Caco-2 (cell line): ENCODE measurements at regions not wholly inside any gene's neighbourhood (a gene's known extent, or its start where the extent isn't known, plus 50 kb on each side); places are given as distances from the start of the nearest gene placed in this dataset.
A peak's percentile ranks its signal among the peaks of the same experiment; 100 is the strongest.

Experiments used
- BruUV-seq: library from RNA; stranded (reverse); fragments of 400-500 nt; replicated peaks from 2 replicates; lab custom pipeline; 2021; lab: Mats Ljungman, UMichigan
- CTCF ChIA-PET: fragments of 300-600 bp; sonication (Branson Sonifier 250); formaldehyde crosslinking; loops from one replicate; lab custom pipeline; 2022; ENCODE audit warnings: antibody characterized with exemption; lab: Charles Lee
- POLR2A ChIA-PET: fragments of 300-600 bp; sonication (Branson Sonifier 250); formaldehyde crosslinking; loops from one replicate; lab custom pipeline; 2022; ENCODE audit warnings: antibody characterized with exemption; lab: Charles Lee
- DNase-seq, 2 experiments: peaks; one replicate each; pipeline versions ENCODE4 v3.0.0 to v3.0.0-alpha.2; 2020 to 2022
- H3K27me3 ChIP-seq: replicated peaks from 2 replicates; pipeline ENCODE4 v1.6.0; 2011; ENCODE audit warnings: low read length; ENCODE audit not compliant: control insufficient read depth, insufficient read depth
- H3K36me3 ChIP-seq: 2 replicates; pipeline ENCODE4 v1.5.1; 2011; ENCODE audit warnings: low read length; ENCODE audit not compliant: control insufficient read depth, insufficient read depth
- H3K4me1 ChIP-seq: fragments of 250-450 bp; sonication (Bioruptor Pico); 2 replicates; pipeline ENCODE4 v1.5.1; 2020; ENCODE audit warnings: mild to moderate bottlenecking
- H3K4me3 ChIP-seq: 2 replicates; pipeline ENCODE4 v1.5.1; 2011; ENCODE audit warnings: low read depth, mild to moderate bottlenecking, control low read depth, low read length
- H3K9me3 ChIP-seq: fragments of 250-450 bp; sonication (Bioruptor Pico); 2 replicates; pipeline ENCODE4 v1.5.1; 2020; ENCODE audit warnings: mild to moderate bottlenecking, moderate library complexity
- H3K27ac Mint-ChIP-seq: one replicate; pipeline ENCODE4 v1.8.0; 2022; ENCODE audit warnings: mixed read lengths; ENCODE audit not compliant: unreplicated experiment
- H3K27me3 Mint-ChIP-seq: one replicate; pipeline ENCODE4 v1.8.0; 2022; ENCODE audit warnings: mixed read lengths; ENCODE audit not compliant: insufficient read depth, unreplicated experiment
- H3K36me3 Mint-ChIP-seq: one replicate; pipeline ENCODE4 v1.8.0; 2022; ENCODE audit warnings: mild to moderate bottlenecking, mixed read lengths; ENCODE audit not compliant: insufficient read depth, unreplicated experiment
- H3K4me1 Mint-ChIP-seq: one replicate; pipeline ENCODE4 v1.8.0; 2022; ENCODE audit warnings: low read depth, mixed read lengths; ENCODE audit not compliant: unreplicated experiment
- H3K4me3 Mint-ChIP-seq: one replicate; pipeline ENCODE4 v1.8.0; 2022; ENCODE audit warnings: mild to moderate bottlenecking, moderate library complexity, mixed read lengths; ENCODE audit not compliant: unreplicated experiment
- H3K9me3 Mint-ChIP-seq: one replicate; pipeline ENCODE4 v1.8.0; 2022; ENCODE audit warnings: mixed read lengths; ENCODE audit not compliant: unreplicated experiment
- CTCF ChIP-seq, 2 experiments: fragments of 200-600 bp in 1 of 2; IDR thresholded peaks; 1 replicate in 1 of 2; 2 replicates in 1 of 2; pipeline versions ENCODE4 v1.5.1 to v1.8.0; 2011 to 2022; ENCODE audit warnings: antibody characterized with exemption in 1 of 2, control low read depth in 1 of 2, inconsistent platforms in 1 of 2, low read depth in 1 of 2, low read length in 1 of 2, mild to moderate bottlenecking in 1 of 2, moderate library complexity in 1 of 2; ENCODE audit not compliant: insufficient read depth in 1 of 2, severe bottlenecking in 1 of 2, unreplicated experiment in 1 of 2
- intact Hi-C: fragments of 100-400 bp; cut with micrococcal nuclease; formaldehyde crosslinking; loops from one replicate; pipeline ENCODE4 v1.10.0; 2022; ENCODE audit not compliant: unreplicated experiment

- ChIA-PET POLR2A (no interaction called here), CTCF (no interaction called here)
- H3K36me3 Mint-ChIP-seq, result no peaks in the 10 kb centered on the region
- H3K27ac Mint-ChIP-seq, result no peak overlapping the region
- Histone ChIP-seq H3K27me3 (no peaks in the 10 kb centered on the region), H3K4me1 (peaks cover 21% of the 10 kb centered on the region), H3K36me3 (no peaks in the 10 kb centered on the region), H3K9me3 (no peaks in the 10 kb centered on the region), H3K4me3 (no peak overlapping the region)
- no peak for DNase-seq
- TF ChIP-seq CTCF (IDR thresholded peaks at IDR 0.05; ENCODE audit: insufficient read depth in 1 of 2, low read depth in 1 of 2, low read length in 1 of 2, severe bottlenecking in 1 of 2, unreplicated experiment in 1 of 2), result no peak
- no peak overlapping the region for H3K4me3 Mint-ChIP-seq
- BruUV-seq, result no TSS peak
- intact Hi-C loops, result no loop called here
- peaks cover 23% of the 10 kb centered on the region for H3K4me1 Mint-ChIP-seq
- H3K27me3 Mint-ChIP-seq, result no peaks in the 10 kb centered on the region
- H3K9me3 Mint-ChIP-seq, result peaks cover 24% of the 10 kb centered on the region
Measured at GRCh38 chr13:106187101-106187500, 348.4 kb downstream of the EFNB2 start.

- Mint-ChIP-seq H3K4me1 (peaks cover 24% of the 10 kb centered on the region), H3K27me3 (no peaks in the 10 kb centered on the region), H3K4me3 (no peak overlapping the region), H3K27ac (no peak overlapping the region), H3K36me3 (no peaks in the 10 kb centered on the region), H3K9me3 (peaks cover 27% of the 10 kb centered on the region)
- peaks cover 21% of the 10 kb centered on the region for H3K4me1 ChIP-seq
- ChIA-PET CTCF (no interaction called here), POLR2A (no interaction called here)
- H3K27me3 ChIP-seq, result no peaks in the 10 kb centered on the region
- no peaks in the 10 kb centered on the region for H3K36me3 ChIP-seq
- H3K9me3 ChIP-seq, result no peaks in the 10 kb centered on the region
- no peak for DNase-seq
- no peak for TF ChIP-seq CTCF (IDR thresholded peaks at IDR 0.05; ENCODE audit: insufficient read depth in 1 of 2, low read depth in 1 of 2, low read length in 1 of 2, severe bottlenecking in 1 of 2, unreplicated experiment in 1 of 2)
- H3K4me3 ChIP-seq, result no peak overlapping the region
- BruUV-seq, result no TSS peak
- intact Hi-C loops, result no loop called here
Measured at GRCh38 chr13:106186366-106187030, 349.0 kb downstream of the EFNB2 start.

- TF ChIP-seq CTCF (IDR thresholded peaks at IDR 0.05; ENCODE audit: insufficient read depth in 1 of 2, low read depth in 1 of 2, low read length in 1 of 2, severe bottlenecking in 1 of 2, unreplicated experiment in 1 of 2), result no peak
- Mint-ChIP-seq H3K4me1 (peaks cover 31% of the 10 kb centered on the region), H3K9me3 (peaks cover 27% of the 10 kb centered on the region), H3K27ac (no peak overlapping the region), H3K36me3 (no peaks in the 10 kb centered on the region), H3K4me3 (no peak overlapping the region), H3K27me3 (no peaks in the 10 kb centered on the region)
- H3K36me3 ChIP-seq, result no peaks in the 10 kb centered on the region
- H3K27me3 ChIP-seq, result no peaks in the 10 kb centered on the region
- CTCF ChIA-PET, result no interaction called here
- peak in 1 of 2 experiments; percentile 45 for DNase-seq
- no peak overlapping the region for H3K4me3 ChIP-seq
- POLR2A ChIA-PET, result no interaction called here
- intact Hi-C loops, result no loop called here
- no peaks in the 10 kb centered on the region for H3K9me3 ChIP-seq
- BruUV-seq, result no TSS peak
- H3K4me1 ChIP-seq, result peaks cover 26% of the 10 kb centered on the region
Measured at GRCh38 chr13:106184790-106185189, 350.7 kb downstream of the EFNB2 start.
